GM18867 (cell line): ENCODE measurements at regions not wholly inside any gene's neighbourhood (a gene's known extent, or its start where the extent isn't known, plus 50 kb on each side); places are given as distances from the start of the nearest gene placed in this dataset.
"Not testable (repeated sequence)": the region's sequence is repeated elsewhere in the genome, so short reads cannot be mapped to it uniquely, and the experiment has no call there.

Experiments used
- ATAC-seq: cut with Tn5 transposase; IDR thresholded peaks from one replicate; pipeline ENCODE4 v1.9.1; 2021; ENCODE audit warnings: mild to moderate bottlenecking, moderate library complexity; ENCODE audit not compliant: unreplicated experiment

- no peak for ATAC-seq
Measured at GRCh38 chrX:117843749-117844148, 272.9 kb downstream of the KLHL13 start.

GRCh38 chrX:117840645-117841044, 276.0 kb downstream of the KLHL13 start:
- no peak for ATAC-seq

- ATAC-seq: peak; percentile 58
Measured at GRCh38 chrX:117839544-117839943, 277.1 kb downstream of the KLHL13 start.

GRCh38 chrX:117838581-117839331, 277.9 kb downstream of the KLHL13 start:
- peak; percentile 48 for ATAC-seq

GRCh38 chrX:117835034-117835433, 281.6 kb downstream of the KLHL13 start:
- no peak for ATAC-seq

GRCh38 chrX:117834076-117834475, 282.5 kb downstream of the KLHL13 start:
- ATAC-seq: no peak

GRCh38 chrX:117821472-117821871, 295.1 kb downstream of the KLHL13 start:
- not testable (repeated sequence) for ATAC-seq

- ATAC-seq: no peak
Measured at GRCh38 chrX:117808426-117808825, 308.2 kb downstream of the KLHL13 start.

- no peak for ATAC-seq
Measured at GRCh38 chrX:117803463-117803862, 313.1 kb downstream of the KLHL13 start.

GRCh38 chrX:117788339-117788738, 328.3 kb downstream of the KLHL13 start:
- no peak for ATAC-seq

GRCh38 chrX:117771384-117771783, 345.2 kb downstream of the KLHL13 start:
- ATAC-seq: no peak

GRCh38 chrX:117768861-117769604, 347.6 kb downstream of the KLHL13 start:
- ATAC-seq: no peak

GRCh38 chrX:117765211-117765610, 351.4 kb downstream of the KLHL13 start:
- ATAC-seq: no peak

- peak; percentile 99 for ATAC-seq
Measured at GRCh38 chrX:117752745-117753144, 363.9 kb downstream of the KLHL13 start.

- ATAC-seq: no peak
Measured at GRCh38 chrX:117751155-117751554, 365.5 kb downstream of the KLHL13 start.

GRCh38 chrX:117744958-117745357, 371.7 kb downstream of the KLHL13 start:
- ATAC-seq: no peak

- ATAC-seq: peak; percentile 84
Measured at GRCh38 chrX:117743469-117744251, 372.9 kb downstream of the KLHL13 start.

- peak; percentile 44 for ATAC-seq
Measured at GRCh38 chrX:117713411-117713810, 403.2 kb downstream of the KLHL13 start.

- ATAC-seq: no peak
Measured at GRCh38 chrX:117711782-117712181, 404.8 kb downstream of the KLHL13 start.

GRCh38 chrX:117707948-117708743, 408.5 kb downstream of the KLHL13 start:
- ATAC-seq: no peak

GRCh38 chrX:117701050-117701449, 415.6 kb downstream of the KLHL13 start:
- ATAC-seq: no peak
